ENCODE measurements at regions not wholly inside any gene's neighbourhood (a gene's known extent, or its start where the extent isn't known, plus 50 kb on each side); places are given as distances from the start of the nearest gene placed in this dataset.

- no peak for DNase-seq (ENCODE audit: extremely low read depth, low read depth)
- TF ChIP-seq CTCF (IDR thresholded peaks at IDR 0.05; ENCODE audit: low read depth, low read length, missing control alignments): no peak
- H3K4me3 ChIP-seq (replicated peaks; ENCODE audit: low read depth, low read length): no peak overlapping the region
Observed at GRCh38 chr4:17293901-17294300, 218.0 kb downstream of the QDPR start.

- no peak for TF ChIP-seq CTCF (IDR thresholded peaks at IDR 0.05; ENCODE audit: low read depth, low read length, missing control alignments)
- no peak overlapping the region for H3K4me3 ChIP-seq (replicated peaks; ENCODE audit: low read depth, low read length)
- DNase-seq (ENCODE audit: extremely low read depth, low read depth): no peak
Observed at GRCh38 chr4:17288151-17288550, 223.7 kb downstream of the QDPR start.

- no peak for TF ChIP-seq CTCF (IDR thresholded peaks at IDR 0.05; ENCODE audit: low read depth, low read length, missing control alignments)
- no peak for DNase-seq (ENCODE audit: extremely low read depth, low read depth)
- H3K4me3 ChIP-seq (replicated peaks; ENCODE audit: low read depth, low read length): no peak overlapping the region
Observed at GRCh38 chr4:17286752-17287460, 225.0 kb downstream of the QDPR start.

GRCh38 chr4:17285747-17286146, 226.1 kb downstream of the QDPR start:
- TF ChIP-seq CTCF (IDR thresholded peaks at IDR 0.05; ENCODE audit: low read depth, low read length, missing control alignments): no peak
- no peak for DNase-seq (ENCODE audit: extremely low read depth, low read depth)
- H3K4me3 ChIP-seq (replicated peaks; ENCODE audit: low read depth, low read length): no peak overlapping the region

- no peak overlapping the region for H3K4me3 ChIP-seq (replicated peaks; ENCODE audit: low read depth, low read length)
- TF ChIP-seq CTCF (IDR thresholded peaks at IDR 0.05; ENCODE audit: low read depth, low read length, missing control alignments): no peak
- DNase-seq (ENCODE audit: extremely low read depth, low read depth): no peak
Observed at GRCh38 chr4:17284323-17285175, 227.3 kb downstream of the QDPR start.

GRCh38 chr4:17283832-17284231, 228.1 kb downstream of the QDPR start:
- no peak for DNase-seq (ENCODE audit: extremely low read depth, low read depth)
- H3K4me3 ChIP-seq (replicated peaks; ENCODE audit: low read depth, low read length): no peak overlapping the region
- no peak for TF ChIP-seq CTCF (IDR thresholded peaks at IDR 0.05; ENCODE audit: low read depth, low read length, missing control alignments)

Data from HFF-Myc (cell line).